Breast epithelium (tissue), 4 donors: ENCODE measurements at regions not wholly inside any gene's neighbourhood (a gene's known extent, or its start where the extent isn't known, plus 50 kb on each side); places are given as distances from the start of the nearest gene placed in this dataset.

ENCODE experiments used
- DNase-seq, 2 donors: peaks; one replicate each; pipeline ENCODE4 v3.0.0-alpha.2; 2019; ENCODE audit warnings: low spot score in 2 of 2
- H3K27ac ChIP-seq, 2 donors: fragments of 200-600 bp; sonication (generic) in 1 of 2; one replicate each; pipeline ENCODE4 v1.5.1; 2016 to 2019; ENCODE audit warnings: mild to moderate bottlenecking in 1 of 2
- H3K27me3 ChIP-seq, 2 donors: fragments of 200-600 bp; sonication (generic) in 1 of 2; one replicate each; pipeline versions ENCODE4 v1.5.1 to v1.6.0; 2017 to 2019; ENCODE audit warnings: control low read depth in 1 of 2, mild to moderate bottlenecking in 1 of 2
- H3K36me3 ChIP-seq: fragments of 200-600 bp; one replicate; pipeline ENCODE4 v1.5.1; 2019
- H3K4me1 ChIP-seq, 2 donors: fragments of 200-600 bp; sonication (generic); one replicate each; pipeline ENCODE4 v1.5.1; 2016 to 2019; ENCODE audit warnings: control low read depth in 1 of 2
- H3K4me3 ChIP-seq, 3 donors: fragments of 200-600 bp; sonication (generic); 1 replicate in 2 of 3; 2 replicates in 1 of 3; pipeline ENCODE4 v1.5.1; 2016 to 2019; ENCODE audit warnings: mild to moderate bottlenecking in 3 of 3, moderate library complexity in 2 of 3
- H3K9me3 ChIP-seq, 2 donors: fragments of 200-600 bp; sonication (generic) in 1 of 2; one replicate each; pipeline ENCODE4 v1.5.1; 2016 to 2019; ENCODE audit warnings: control low read depth in 1 of 2
- POLR2A ChIP-seq: fragments of 450-650 bp; IDR thresholded peaks from one replicate; pipeline ENCODE4 v1.6.1; 2016; ENCODE audit warnings: antibody characterized with exemption, mild to moderate bottlenecking, moderate library complexity
- POLR2AphosphoS5 ChIP-seq, 3 donors: sonication (generic); formaldehyde crosslinking; IDR thresholded peaks; one replicate each; pipeline ENCODE4 v1.6.1; 2017; ENCODE audit warnings: antibody characterized with exemption in 3 of 3
- intact Hi-C: fragments of 100-400 bp; cut with DNase I; formaldehyde crosslinking; loops from one replicate; pipeline ENCODE4 v1.15.1; 2023; ENCODE audit warnings: low total_unique reads
- TF ChIP-seq, protein P1 (sequence below), 3 donors: fragments of 450-650 bp; IDR thresholded peaks; one replicate each; pipeline ENCODE4 v1.5.1; 2016 to 2017; ENCODE audit warnings: antibody characterized with exemption in 3 of 3, mild to moderate bottlenecking in 3 of 3, moderate library complexity in 3 of 3

DNA sequence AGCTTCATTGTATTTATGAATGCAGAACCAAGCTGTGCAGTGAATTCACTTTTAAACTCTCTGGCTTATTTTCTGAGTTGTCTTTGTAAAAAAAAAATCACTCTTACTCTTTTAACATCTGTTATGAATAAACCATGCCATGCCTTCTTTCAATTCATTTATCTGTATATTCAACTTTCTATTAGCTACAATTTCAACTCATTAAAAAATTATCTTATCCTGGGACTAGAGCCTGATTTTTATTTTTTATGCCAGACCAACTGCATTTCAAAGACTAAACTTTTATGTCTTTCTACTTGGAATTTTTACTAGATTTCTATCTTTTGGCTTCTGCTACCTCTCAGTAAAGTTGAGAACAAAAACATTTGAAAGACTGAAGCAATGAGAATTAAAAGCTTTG lies 342.7 kb downstream of the DEPDC1B start:
- DNase-seq: no peak
- H3K36me3 ChIP-seq: no peaks in the 10 kb centered on the region
- H3K27ac ChIP-seq: no peak overlapping the region
- H3K9me3 ChIP-seq: no peaks in the 10 kb centered on the region
- intact Hi-C loops: no loop called here
- TF ChIP-seq, protein P1, sequence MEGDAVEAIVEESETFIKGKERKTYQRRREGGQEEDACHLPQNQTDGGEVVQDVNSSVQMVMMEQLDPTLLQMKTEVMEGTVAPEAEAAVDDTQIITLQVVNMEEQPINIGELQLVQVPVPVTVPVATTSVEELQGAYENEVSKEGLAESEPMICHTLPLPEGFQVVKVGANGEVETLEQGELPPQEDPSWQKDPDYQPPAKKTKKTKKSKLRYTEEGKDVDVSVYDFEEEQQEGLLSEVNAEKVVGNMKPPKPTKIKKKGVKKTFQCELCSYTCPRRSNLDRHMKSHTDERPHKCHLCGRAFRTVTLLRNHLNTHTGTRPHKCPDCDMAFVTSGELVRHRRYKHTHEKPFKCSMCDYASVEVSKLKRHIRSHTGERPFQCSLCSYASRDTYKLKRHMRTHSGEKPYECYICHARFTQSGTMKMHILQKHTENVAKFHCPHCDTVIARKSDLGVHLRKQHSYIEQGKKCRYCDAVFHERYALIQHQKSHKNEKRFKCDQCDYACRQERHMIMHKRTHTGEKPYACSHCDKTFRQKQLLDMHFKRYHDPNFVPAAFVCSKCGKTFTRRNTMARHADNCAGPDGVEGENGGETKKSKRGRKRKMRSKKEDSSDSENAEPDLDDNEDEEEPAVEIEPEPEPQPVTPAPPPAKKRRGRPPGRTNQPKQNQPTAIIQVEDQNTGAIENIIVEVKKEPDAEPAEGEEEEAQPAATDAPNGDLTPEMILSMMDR (IDR thresholded peaks at IDR 0.05): no peak
- TF ChIP-seq POLR2A (no peak), POLR2AphosphoS5 (IDR thresholded peaks at IDR 0.05) (no peak)
- no peak overlapping the region for H3K4me3 ChIP-seq
- no peaks in the 10 kb centered on the region for H3K27me3 ChIP-seq
- no peaks in the 10 kb centered on the region for H3K4me1 ChIP-seq

DNA sequence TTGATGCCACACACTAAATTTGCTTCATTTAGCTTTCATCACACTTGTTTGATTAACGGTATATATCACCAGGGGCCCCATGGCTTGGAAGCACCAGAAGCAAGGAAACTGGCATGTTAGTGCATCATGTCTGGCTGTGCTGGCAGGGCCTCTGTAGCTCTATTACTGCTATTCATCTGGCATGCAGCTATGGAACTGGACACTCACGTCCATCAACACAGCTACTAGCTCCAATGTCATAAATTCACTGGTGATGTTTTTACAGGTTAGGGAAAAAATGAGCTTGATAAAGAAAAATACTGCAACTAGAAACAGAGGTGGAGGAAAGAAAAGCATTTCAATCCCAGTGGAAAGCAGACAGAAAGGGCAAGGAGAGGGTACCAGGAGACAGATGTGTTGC lies 343.2 kb downstream of the DEPDC1B start:
- H3K9me3 ChIP-seq: no peaks in the 10 kb centered on the region
- H3K4me1 ChIP-seq: no peaks in the 10 kb centered on the region
- DNase-seq: no peak
- H3K27ac ChIP-seq: no peak overlapping the region
- H3K36me3 ChIP-seq: no peaks in the 10 kb centered on the region
- intact Hi-C loops: no loop called here
- H3K27me3 ChIP-seq: no peaks in the 10 kb centered on the region
- TF ChIP-seq, protein P1 (IDR thresholded peaks at IDR 0.05): no peak
- TF ChIP-seq POLR2AphosphoS5 (IDR thresholded peaks at IDR 0.05) (no peak), POLR2A (no peak)
- H3K4me3 ChIP-seq: no peak overlapping the region

DNA sequence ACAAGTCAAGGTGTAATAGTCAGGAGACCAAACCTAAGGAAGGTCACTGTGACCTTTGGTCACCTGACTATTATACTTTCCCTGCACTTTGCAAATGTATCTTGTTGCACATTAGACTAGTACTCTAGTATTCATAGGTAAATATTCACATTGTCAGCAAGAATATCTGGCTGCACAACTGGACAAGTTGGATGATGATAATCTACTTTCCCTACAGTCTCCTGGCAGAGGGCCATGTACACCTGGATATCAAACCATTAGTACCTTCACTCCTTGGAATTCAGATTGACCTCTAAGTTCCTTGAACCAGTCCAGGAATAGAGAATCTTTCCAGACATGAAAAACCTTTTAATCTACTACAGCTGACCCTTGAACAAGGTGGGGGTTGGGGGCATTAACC lies 344.8 kb downstream of the DEPDC1B start:
- Histone ChIP-seq H3K4me3 (no peak overlapping the region), H3K27me3 (no peaks in the 10 kb centered on the region), H3K36me3 (no peaks in the 10 kb centered on the region), H3K9me3 (no peaks in the 10 kb centered on the region), H3K27ac (no peak overlapping the region), H3K4me1 (no peaks in the 10 kb centered on the region)
- no peak for TF ChIP-seq POLR2A
- TF ChIP-seq, protein P1 (IDR thresholded peaks at IDR 0.05): no peak
- no peak for TF ChIP-seq POLR2AphosphoS5 (IDR thresholded peaks at IDR 0.05)
- no peak for DNase-seq
- intact Hi-C loops: no loop called here

DNA sequence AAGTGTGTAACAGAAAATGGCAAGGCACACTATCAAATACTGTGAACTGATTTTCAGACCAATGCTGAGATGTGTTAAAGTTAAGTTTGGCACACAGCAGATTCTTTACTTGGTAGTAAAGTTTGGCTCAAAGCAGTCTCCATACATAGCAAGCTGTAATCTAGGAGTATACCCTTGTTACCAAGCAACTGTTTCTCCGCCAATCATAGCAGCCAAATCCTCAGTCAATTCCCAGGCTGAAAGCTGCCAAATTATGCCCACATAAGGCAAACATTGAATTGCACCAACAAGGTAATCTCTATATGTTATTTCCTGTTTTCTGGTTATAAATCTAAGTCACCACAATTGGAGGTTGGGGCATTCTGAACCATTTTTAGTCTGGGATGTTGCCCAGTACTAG lies 345.7 kb downstream of the DEPDC1B start:
- TF ChIP-seq, protein P1 (IDR thresholded peaks at IDR 0.05): no peak
- TF ChIP-seq POLR2A (no peak), POLR2AphosphoS5 (IDR thresholded peaks at IDR 0.05) (no peak)

DNA sequence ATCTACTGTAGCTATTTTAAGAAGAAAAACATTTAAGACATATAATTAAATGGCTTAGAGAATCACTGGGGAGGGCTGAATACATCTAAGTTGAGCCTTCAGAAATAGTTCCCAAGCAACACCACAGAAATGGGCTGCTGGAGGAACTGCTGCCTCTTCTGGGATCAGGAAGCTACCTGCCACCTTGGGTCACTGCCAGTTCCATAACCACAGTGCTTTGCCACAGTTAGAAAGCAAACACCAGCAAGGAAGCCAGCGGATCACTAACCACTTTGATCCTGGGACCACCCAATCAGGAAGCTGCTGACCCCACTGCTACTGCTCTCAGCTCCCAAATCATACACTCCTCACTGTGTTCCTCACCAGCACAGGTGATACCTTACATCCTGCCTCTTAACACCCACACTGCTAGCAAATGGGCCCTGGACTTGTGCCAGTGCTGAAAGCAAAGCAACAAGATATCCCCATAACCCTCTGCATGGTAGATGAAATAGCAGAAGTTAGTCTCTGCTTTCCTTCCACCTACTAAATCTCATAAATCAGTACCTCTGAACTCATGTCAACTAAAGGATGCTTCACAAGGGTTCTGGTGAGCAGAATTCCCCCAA lies 346.9 kb downstream of the DEPDC1B start:
- Histone ChIP-seq H3K9me3 (no peaks in the 10 kb centered on the region), H3K36me3 (no peaks in the 10 kb centered on the region), H3K4me1 (no peaks in the 10 kb centered on the region), H3K4me3 (no peak overlapping the region), H3K27me3 (no peaks in the 10 kb centered on the region), H3K27ac (no peak overlapping the region)
- peak in 1 of 2 donors; percentile 36 for DNase-seq
- TF ChIP-seq POLR2AphosphoS5 (IDR thresholded peaks at IDR 0.05) (no peak), POLR2A (no peak)
- TF ChIP-seq, protein P1 (IDR thresholded peaks at IDR 0.05): no peak
- intact Hi-C loops: no loop called here

More for the DNA sequence above, 345.7 kb downstream of the DEPDC1B start:
- Histone ChIP-seq H3K9me3 (no peaks in the 10 kb centered on the region), H3K27me3 (no peaks in the 10 kb centered on the region), H3K4me3 (no peak overlapping the region), H3K4me1 (no peaks in the 10 kb centered on the region), H3K27ac (no peak overlapping the region), H3K36me3 (no peaks in the 10 kb centered on the region)
- no peak for DNase-seq
- intact Hi-C loops: no loop called here
